GM23338 (cell line): ENCODE measurements at regions not wholly inside any gene's neighbourhood (a gene's known extent, or its start where the extent isn't known, plus 50 kb on each side); places are given as distances from the start of the nearest gene placed in this dataset.

Source experiments
- ATAC-seq: fragments of 200-7000 bp; cut with Tn5 transposase; 3 replicates; pipeline ENCODE4 v1.9.1; 2020
- DNase-seq: peaks from one replicate; pipeline ENCODE4 v3.0.0-alpha.2; 2015; ENCODE audit warnings: low spot score
- H2AFZ ChIP-seq: fragments of 200-600 bp; sonication (generic); 2 replicates; pipeline ENCODE4 v1.8.0; 2016; ENCODE audit warnings: antibody characterized with exemption, mild to moderate bottlenecking, moderate library complexity
- H3F3A ChIP-seq: fragments of 200-600 bp; sonication (generic); replicated peaks from 2 replicates; pipeline ENCODE4 v1.8.0; 2017; ENCODE audit warnings: antibody characterized with exemption, mixed run types, low read depth
- H3K27ac ChIP-seq: fragments of 200-600 bp; sonication (generic); 2 replicates; pipeline ENCODE4 v1.6.1; 2016; ENCODE audit warnings: low read depth
- H3K27me3 ChIP-seq: fragments of 200-600 bp; sonication (generic); 2 replicates; pipeline ENCODE4 v1.8.0; 2016; ENCODE audit warnings: mild to moderate bottlenecking, mixed run types, moderate library complexity; ENCODE audit not compliant: insufficient read depth
- H3K36me3 ChIP-seq: fragments of 200-600 bp; sonication (generic); 2 replicates; pipeline ENCODE4 v1.8.0; 2016; ENCODE audit warnings: mild to moderate bottlenecking; ENCODE audit not compliant: insufficient read depth
- H3K4me1 ChIP-seq: fragments of 200-600 bp; sonication (generic); 2 replicates; pipeline ENCODE4 v1.8.0; 2016; ENCODE audit warnings: mild to moderate bottlenecking, moderate library complexity; ENCODE audit not compliant: insufficient read depth
- H3K4me2 ChIP-seq: fragments of 200-600 bp; sonication (generic); 2 replicates; pipeline ENCODE4 v1.7.1; 2017; ENCODE audit warnings: mixed run types
- H3K4me3 ChIP-seq: fragments of 200-600 bp; sonication (generic); 2 replicates; pipeline ENCODE4 v1.6.1; 2016; ENCODE audit warnings: mixed run types
- H3K79me2 ChIP-seq: fragments of 200-600 bp; sonication (generic); replicated peaks from 2 replicates; pipeline ENCODE4 v1.8.0; 2017; ENCODE audit warnings: mild to moderate bottlenecking; ENCODE audit not compliant: insufficient read depth
- H3K9me2 ChIP-seq: fragments of 200-600 bp; sonication (generic); 2 replicates; pipeline ENCODE4 v1.8.0; 2017; ENCODE audit not compliant: insufficient read depth
- H4K20me1 ChIP-seq: fragments of 200-600 bp; sonication (generic); replicated peaks from 2 replicates; pipeline ENCODE4 v1.8.0; 2017; ENCODE audit warnings: mild to moderate bottlenecking; ENCODE audit not compliant: insufficient read depth
- H3K27ac Mint-ChIP-seq: 2 replicates; pipeline ENCODE4 v1.8.0; 2020; ENCODE audit warnings: inconsistent platforms, mild to moderate bottlenecking, moderate library complexity, mixed read lengths
- H3K27me3 Mint-ChIP-seq: 3 replicates; pipeline ENCODE4 v1.8.0; 2022; ENCODE audit warnings: low read depth, mild to moderate bottlenecking, moderate library complexity, mixed read lengths, inconsistent platforms; ENCODE audit not compliant: insufficient read depth, poor library complexity
- H3K36me3 Mint-ChIP-seq: 3 replicates; pipeline ENCODE4 v1.8.0; 2021; ENCODE audit warnings: low read depth, mild to moderate bottlenecking, inconsistent platforms, moderate library complexity, mixed read lengths
- H3K4me1 Mint-ChIP-seq: 3 replicates; pipeline ENCODE4 v1.8.0; 2020; ENCODE audit warnings: mild to moderate bottlenecking, inconsistent platforms, mixed read lengths
- H3K4me3 Mint-ChIP-seq: 3 replicates; pipeline ENCODE4 v1.8.0; 2021; ENCODE audit warnings: moderate library complexity, mild to moderate bottlenecking, inconsistent platforms, mixed read lengths
- H3K9me3 Mint-ChIP-seq: 3 replicates; pipeline ENCODE4 v1.8.0; 2020; ENCODE audit warnings: moderate library complexity, mild to moderate bottlenecking, inconsistent platforms, mixed read lengths
- EZH2 ChIP-seq: fragments of 200-600 bp; sonication (generic); IDR thresholded peaks from one replicate; pipeline ENCODE4 v1.8.0; 2017; ENCODE audit warnings: antibody characterized with exemption, mild to moderate bottlenecking, low read depth; ENCODE audit not compliant: unreplicated experiment
- EZH2phosphoT487 ChIP-seq: fragments of 200-600 bp; sonication (generic); IDR thresholded peaks from one replicate; pipeline ENCODE4 v1.8.1; 2018; ENCODE audit warnings: antibody characterized with exemption; ENCODE audit not compliant: unreplicated experiment
- JUNB ChIP-seq: IDR thresholded peaks from one replicate; pipeline ENCODE4 v1.6.1; 2016; ENCODE audit warnings: antibody characterized with exemption; ENCODE audit not compliant: unreplicated experiment
- NANOG ChIP-seq: IDR thresholded peaks from 2 replicates; pipeline ENCODE4 v1.6.1; 2016; ENCODE audit warnings: antibody characterized with exemption, borderline replicate concordance
- POLR2AphosphoS5 ChIP-seq: IDR thresholded peaks from 2 replicates; pipeline ENCODE4 v1.6.1; 2016; ENCODE audit warnings: antibody characterized with exemption, low read depth
- STAT1 ChIP-seq: IDR thresholded peaks from one replicate; pipeline ENCODE4 v1.6.1; 2016; ENCODE audit warnings: antibody characterized with exemption; ENCODE audit not compliant: unreplicated experiment
- ZNF114 ChIP-seq: fragments of 250-450 bp; sonication (Bioruptor Pico); IDR thresholded peaks from 2 replicates; pipeline ENCODE4 v1.5.0; 2020; ENCODE audit warnings: mild to moderate bottlenecking, moderate library complexity
- ZNF331 ChIP-seq: fragments of 250-450 bp; sonication (Bioruptor Pico); IDR thresholded peaks from 2 replicates; pipeline ENCODE4 v1.5.0; 2020; ENCODE audit warnings: low read depth, mild to moderate bottlenecking, moderate library complexity
- TF ChIP-seq, protein P1 (sequence below): fragments of 250-450 bp; sonication (Bioruptor Pico); IDR thresholded peaks from 2 replicates; pipeline ENCODE4 v1.5.0; 2020; ENCODE audit warnings: mild to moderate bottlenecking, moderate library complexity
- TF ChIP-seq, protein P2 (sequence below): IDR thresholded peaks from 2 replicates; pipeline ENCODE4 v1.6.1; 2016; ENCODE audit warnings: antibody characterized with exemption
- TF ChIP-seq, protein P3 (sequence below): IDR thresholded peaks from one replicate; pipeline ENCODE4 v1.6.1; 2018; ENCODE audit warnings: antibody characterized with exemption; ENCODE audit not compliant: unreplicated experiment
- TF ChIP-seq, protein P4 (sequence below), 2 experiments: fragments of 200-600 bp in 1 of 2; sonication (generic) in 1 of 2; conservative IDR thresholded peaks; 2 replicates each; pipeline versions ENCODE4 v1.5.1 to v1.6.1; 2016 to 2017; ENCODE audit warnings: antibody characterized with exemption in 2 of 2, low read depth in 2 of 2, mild to moderate bottlenecking in 2 of 2, moderate library complexity in 1 of 2

DNA sequence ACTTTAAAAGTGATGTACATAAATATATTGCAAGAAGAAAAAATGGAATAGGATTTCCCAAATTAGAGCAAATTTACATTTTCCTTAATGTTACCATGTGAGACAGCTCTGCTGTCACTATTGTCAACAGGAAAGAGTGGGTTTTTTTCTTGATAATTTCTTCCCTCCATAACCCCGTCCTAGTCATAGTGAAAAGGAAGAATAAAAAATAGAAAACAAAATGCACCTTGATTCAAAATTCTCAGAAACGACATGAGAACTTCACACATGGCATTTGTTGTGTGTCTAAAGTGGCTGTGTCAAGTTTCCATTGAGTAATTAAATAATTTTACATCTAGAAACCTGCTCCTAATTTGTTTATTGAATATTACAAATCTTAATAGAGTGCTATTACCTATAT, 945.2 kb upstream of the SLC35B3 start (continued):
- TF ChIP-seq, protein P1, sequence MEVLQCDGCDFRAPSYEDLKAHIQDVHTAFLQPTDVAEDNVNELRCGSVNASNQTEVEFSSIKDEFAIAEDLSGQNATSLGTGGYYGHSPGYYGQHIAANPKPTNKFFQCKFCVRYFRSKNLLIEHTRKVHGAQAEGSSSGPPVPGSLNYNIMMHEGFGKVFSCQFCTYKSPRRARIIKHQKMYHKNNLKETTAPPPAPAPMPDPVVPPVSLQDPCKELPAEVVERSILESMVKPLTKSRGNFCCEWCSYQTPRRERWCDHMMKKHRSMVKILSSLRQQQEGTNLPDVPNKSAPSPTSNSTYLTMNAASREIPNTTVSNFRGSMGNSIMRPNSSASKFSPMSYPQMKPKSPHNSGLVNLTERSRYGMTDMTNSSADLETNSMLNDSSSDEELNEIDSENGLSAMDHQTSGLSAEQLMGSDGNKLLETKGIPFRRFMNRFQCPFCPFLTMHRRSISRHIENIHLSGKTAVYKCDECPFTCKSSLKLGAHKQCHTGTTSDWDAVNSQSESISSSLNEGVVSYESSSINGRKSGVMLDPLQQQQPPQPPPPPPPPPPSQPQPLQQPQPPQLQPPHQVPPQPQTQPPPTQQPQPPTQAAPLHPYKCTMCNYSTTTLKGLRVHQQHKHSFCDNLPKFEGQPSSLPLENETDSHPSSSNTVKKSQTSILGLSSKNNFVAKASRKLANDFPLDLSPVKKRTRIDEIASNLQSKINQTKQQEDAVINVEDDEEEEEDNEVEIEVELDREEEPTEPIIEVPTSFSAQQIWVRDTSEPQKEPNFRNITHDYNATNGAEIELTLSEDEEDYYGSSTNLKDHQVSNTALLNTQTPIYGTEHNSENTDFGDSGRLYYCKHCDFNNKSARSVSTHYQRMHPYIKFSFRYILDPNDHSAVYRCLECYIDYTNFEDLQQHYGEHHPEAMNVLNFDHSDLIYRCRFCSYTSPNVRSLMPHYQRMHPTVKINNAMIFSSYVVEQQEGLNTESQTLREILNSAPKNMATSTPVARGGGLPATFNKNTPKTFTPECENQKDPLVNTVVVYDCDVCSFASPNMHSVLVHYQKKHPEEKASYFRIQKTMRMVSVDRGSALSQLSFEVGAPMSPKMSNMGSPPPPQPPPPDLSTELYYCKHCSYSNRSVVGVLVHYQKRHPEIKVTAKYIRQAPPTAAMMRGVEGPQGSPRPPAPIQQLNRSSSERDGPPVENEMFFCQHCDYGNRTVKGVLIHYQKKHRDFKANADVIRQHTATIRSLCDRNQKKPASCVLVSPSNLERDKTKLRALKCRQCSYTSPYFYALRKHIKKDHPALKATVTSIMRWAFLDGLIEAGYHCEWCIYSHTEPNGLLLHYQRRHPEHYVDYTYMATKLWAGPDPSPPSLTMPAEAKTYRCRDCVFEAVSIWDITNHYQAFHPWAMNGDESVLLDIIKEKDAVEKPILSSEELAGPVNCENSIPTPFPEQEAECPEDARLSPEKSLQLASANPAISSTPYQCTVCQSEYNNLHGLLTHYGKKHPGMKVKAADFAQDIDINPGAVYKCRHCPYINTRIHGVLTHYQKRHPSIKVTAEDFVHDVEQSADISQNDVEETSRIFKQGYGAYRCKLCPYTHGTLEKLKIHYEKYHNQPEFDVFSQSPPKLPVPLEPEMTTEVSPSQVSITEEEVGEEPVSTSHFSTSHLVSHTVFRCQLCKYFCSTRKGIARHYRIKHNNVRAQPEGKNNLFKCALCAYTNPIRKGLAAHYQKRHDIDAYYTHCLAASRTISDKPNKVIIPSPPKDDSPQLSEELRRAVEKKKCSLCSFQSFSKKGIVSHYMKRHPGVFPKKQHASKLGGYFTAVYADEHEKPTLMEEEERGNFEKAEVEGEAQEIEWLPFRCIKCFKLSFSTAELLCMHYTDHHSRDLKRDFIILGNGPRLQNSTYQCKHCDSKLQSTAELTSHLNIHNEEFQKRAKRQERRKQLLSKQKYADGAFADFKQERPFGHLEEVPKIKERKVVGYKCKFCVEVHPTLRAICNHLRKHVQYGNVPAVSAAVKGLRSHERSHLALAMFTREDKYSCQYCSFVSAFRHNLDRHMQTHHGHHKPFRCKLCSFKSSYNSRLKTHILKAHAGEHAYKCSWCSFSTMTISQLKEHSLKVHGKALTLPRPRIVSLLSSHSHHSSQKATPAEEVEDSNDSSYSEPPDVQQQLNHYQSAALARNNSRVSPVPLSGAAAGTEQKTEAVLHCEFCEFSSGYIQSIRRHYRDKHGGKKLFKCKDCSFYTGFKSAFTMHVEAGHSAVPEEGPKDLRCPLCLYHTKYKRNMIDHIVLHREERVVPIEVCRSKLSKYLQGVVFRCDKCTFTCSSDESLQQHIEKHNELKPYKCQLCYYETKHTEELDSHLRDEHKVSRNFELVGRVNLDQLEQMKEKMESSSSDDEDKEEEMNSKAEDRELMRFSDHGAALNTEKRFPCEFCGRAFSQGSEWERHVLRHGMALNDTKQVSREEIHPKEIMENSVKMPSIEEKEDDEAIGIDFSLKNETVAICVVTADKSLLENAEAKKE (CRISPR knock-in tag), result no peak
- TF ChIP-seq, protein P2, sequence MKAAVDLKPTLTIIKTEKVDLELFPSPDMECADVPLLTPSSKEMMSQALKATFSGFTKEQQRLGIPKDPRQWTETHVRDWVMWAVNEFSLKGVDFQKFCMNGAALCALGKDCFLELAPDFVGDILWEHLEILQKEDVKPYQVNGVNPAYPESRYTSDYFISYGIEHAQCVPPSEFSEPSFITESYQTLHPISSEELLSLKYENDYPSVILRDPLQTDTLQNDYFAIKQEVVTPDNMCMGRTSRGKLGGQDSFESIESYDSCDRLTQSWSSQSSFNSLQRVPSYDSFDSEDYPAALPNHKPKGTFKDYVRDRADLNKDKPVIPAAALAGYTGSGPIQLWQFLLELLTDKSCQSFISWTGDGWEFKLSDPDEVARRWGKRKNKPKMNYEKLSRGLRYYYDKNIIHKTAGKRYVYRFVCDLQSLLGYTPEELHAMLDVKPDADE, result no peak
- no peak for TF ChIP-seq POLR2AphosphoS5
- no peak for TF ChIP-seq JUNB
- TF ChIP-seq NANOG, result no peak
- no peak for TF ChIP-seq ZNF114 (CRISPR knock-in tag)
- no peak for TF ChIP-seq STAT1

DNA sequence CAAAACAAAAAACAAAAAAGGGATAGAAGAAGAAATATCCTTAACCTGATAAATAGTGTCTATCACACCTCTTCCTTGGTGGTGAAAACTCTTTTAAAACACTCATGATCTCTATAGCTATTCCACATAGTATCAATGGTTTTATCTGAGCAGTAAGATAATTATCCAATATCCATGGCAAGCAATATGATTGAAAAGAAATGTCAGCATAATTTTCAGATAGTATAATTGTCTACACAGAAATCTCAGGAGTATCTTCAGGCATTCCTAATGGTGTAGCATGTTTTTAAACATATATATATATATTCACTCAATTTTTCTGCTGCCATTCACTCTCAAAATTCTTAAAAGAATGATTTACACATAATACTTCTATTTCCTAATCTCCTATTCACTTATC, 938.0 kb upstream of the SLC35B3 start:
- no peaks in the 10 kb centered on the region for H3K9me3 Mint-ChIP-seq
- H3K36me3 ChIP-seq, result no peaks in the 10 kb centered on the region

More for the DNA sequence above, 938.0 kb upstream of the SLC35B3 start:
- Histone ChIP-seq H3K27ac (no peak overlapping the region), H3K27me3 (no peaks in the 10 kb centered on the region), H3K4me3 (no peak overlapping the region), H3K9me2 (no peaks in the 10 kb centered on the region), H3K79me2 (no peaks in the 10 kb centered on the region), H3F3A (no peaks in the 10 kb centered on the region), H4K20me1 (no peaks in the 10 kb centered on the region), H3K4me2 (no peak overlapping the region), H3K4me1 (no peaks in the 10 kb centered on the region), H2AFZ (no peak overlapping the region)
- ATAC-seq (no peak), DNase-seq (no peak)
- Mint-ChIP-seq H3K4me1 (peaks cover 2% of the 10 kb centered on the region; the same call in 2 of the 3 replicates), H3K4me3 (no peak overlapping the region), H3K36me3 (no peaks in the 10 kb centered on the region), H3K27me3 (peaks cover 1% of the 10 kb centered on the region), H3K27ac (no peak overlapping the region)
- TF ChIP-seq EZH2phosphoT487 (no peak), ZNF331 (CRISPR knock-in tag) (no peak), NANOG (no peak), POLR2AphosphoS5 (no peak), STAT1 (no peak), EZH2 (no peak)
- TF ChIP-seq, protein P2, result no peak
- TF ChIP-seq, protein P3, sequence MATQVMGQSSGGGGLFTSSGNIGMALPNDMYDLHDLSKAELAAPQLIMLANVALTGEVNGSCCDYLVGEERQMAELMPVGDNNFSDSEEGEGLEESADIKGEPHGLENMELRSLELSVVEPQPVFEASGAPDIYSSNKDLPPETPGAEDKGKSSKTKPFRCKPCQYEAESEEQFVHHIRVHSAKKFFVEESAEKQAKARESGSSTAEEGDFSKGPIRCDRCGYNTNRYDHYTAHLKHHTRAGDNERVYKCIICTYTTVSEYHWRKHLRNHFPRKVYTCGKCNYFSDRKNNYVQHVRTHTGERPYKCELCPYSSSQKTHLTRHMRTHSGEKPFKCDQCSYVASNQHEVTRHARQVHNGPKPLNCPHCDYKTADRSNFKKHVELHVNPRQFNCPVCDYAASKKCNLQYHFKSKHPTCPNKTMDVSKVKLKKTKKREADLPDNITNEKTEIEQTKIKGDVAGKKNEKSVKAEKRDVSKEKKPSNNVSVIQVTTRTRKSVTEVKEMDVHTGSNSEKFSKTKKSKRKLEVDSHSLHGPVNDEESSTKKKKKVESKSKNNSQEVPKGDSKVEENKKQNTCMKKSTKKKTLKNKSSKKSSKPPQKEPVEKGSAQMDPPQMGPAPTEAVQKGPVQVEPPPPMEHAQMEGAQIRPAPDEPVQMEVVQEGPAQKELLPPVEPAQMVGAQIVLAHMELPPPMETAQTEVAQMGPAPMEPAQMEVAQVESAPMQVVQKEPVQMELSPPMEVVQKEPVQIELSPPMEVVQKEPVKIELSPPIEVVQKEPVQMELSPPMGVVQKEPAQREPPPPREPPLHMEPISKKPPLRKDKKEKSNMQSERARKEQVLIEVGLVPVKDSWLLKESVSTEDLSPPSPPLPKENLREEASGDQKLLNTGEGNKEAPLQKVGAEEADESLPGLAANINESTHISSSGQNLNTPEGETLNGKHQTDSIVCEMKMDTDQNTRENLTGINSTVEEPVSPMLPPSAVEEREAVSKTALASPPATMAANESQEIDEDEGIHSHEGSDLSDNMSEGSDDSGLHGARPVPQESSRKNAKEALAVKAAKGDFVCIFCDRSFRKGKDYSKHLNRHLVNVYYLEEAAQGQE, result no peak
- TF ChIP-seq, protein P4, sequence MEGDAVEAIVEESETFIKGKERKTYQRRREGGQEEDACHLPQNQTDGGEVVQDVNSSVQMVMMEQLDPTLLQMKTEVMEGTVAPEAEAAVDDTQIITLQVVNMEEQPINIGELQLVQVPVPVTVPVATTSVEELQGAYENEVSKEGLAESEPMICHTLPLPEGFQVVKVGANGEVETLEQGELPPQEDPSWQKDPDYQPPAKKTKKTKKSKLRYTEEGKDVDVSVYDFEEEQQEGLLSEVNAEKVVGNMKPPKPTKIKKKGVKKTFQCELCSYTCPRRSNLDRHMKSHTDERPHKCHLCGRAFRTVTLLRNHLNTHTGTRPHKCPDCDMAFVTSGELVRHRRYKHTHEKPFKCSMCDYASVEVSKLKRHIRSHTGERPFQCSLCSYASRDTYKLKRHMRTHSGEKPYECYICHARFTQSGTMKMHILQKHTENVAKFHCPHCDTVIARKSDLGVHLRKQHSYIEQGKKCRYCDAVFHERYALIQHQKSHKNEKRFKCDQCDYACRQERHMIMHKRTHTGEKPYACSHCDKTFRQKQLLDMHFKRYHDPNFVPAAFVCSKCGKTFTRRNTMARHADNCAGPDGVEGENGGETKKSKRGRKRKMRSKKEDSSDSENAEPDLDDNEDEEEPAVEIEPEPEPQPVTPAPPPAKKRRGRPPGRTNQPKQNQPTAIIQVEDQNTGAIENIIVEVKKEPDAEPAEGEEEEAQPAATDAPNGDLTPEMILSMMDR (conservative IDR thresholded peaks at IDR 0.05; ENCODE audit: low read depth in 2 of 2), result no peak
